K562 (cell line): ENCODE measurements at regions not wholly inside any gene's neighbourhood (a gene's known extent, or its start where the extent isn't known, plus 50 kb on each side); places are given as distances from the start of the nearest gene placed in this dataset.

Source experiments
- ATAC-seq: fragments of 200-7000 bp; cut with Tn5 transposase; 3 replicates; pipeline ENCODE4 v1.9.1; 2020; ENCODE audit warnings: moderate library complexity
- BruUV-seq: library from RNA; stranded (reverse); fragments of 400-500 nt; replicated peaks from 2 replicates; lab custom pipeline; 2021; lab: Mats Ljungman, UMichigan
- CTCF ChIA-PET: fragments of 300-600 bp; formaldehyde crosslinking; extraction: SDS; loops from one replicate; lab custom pipeline; 2021; ENCODE audit warnings: low intra/inter-chr PET ratio; lab: Yijun Ruan, JAX
- POLR2A ChIA-PET: fragments of 300-600, 350-650 bp; sonication (Branson Sonifier 250); formaldehyde crosslinking; extraction: SDS; loops from one replicate; lab custom pipeline; 2021; ENCODE audit warnings: antibody characterized with exemption, inconsistent platforms; lab: Yijun Ruan, JAX
- DNase-seq, 4 experiments: peaks; one replicate each; pipeline versions ENCODE4 v3.0.0 to v3.0.0-alpha.2; 2011 to 2018; ENCODE audit warnings: low spot score in 3 of 4, mixed read lengths in 3 of 4; ENCODE audit errors: extremely low read depth in 1 of 4
- FAIRE-seq: peaks from 2 replicates; lab custom pipeline; 2011; peaks lifted over from hg19 to GRCh38; lab: Jason Lieb, UNC
- H2AFZ ChIP-seq: 2 replicates; pipeline ENCODE4 v1.6.0; 2011; ENCODE audit warnings: low read depth, low read length, control low read depth, inconsistent platforms
- H3K27ac ChIP-seq: fragments of 200-600 bp; 3 replicates; pipeline ENCODE4 v1.8.0; 2011; ENCODE audit warnings: low read depth, mild to moderate bottlenecking, control low read depth, inconsistent platforms, low read length, moderate library complexity, mixed read lengths; ENCODE audit errors: extremely low read depth
- H3K27me3 ChIP-seq, 2 experiments: fragments of 300-600 bp in 1 of 2; 2 replicates in 1 of 2; 3 replicates in 1 of 2; pipeline versions ENCODE4 v1.6.0 to v1.8.0; 2011; ENCODE audit warnings: inconsistent platforms in 2 of 2, low read length in 2 of 2, mild to moderate bottlenecking in 1 of 2, mixed read lengths in 1 of 2, moderate library complexity in 1 of 2; ENCODE audit not compliant: control insufficient read depth in 2 of 2, insufficient read depth in 2 of 2
- H3K36me3 ChIP-seq: fragments of 300-600 bp; 3 replicates; pipeline ENCODE4 v1.8.0; 2011; ENCODE audit warnings: mild to moderate bottlenecking, low read length, inconsistent platforms; ENCODE audit not compliant: control insufficient read depth, insufficient read depth
- H3K4me1 ChIP-seq, 2 experiments: fragments of 200-600 bp in 1 of 2; replicated peaks in 1 of 2; 2 replicates in 1 of 2; 3 replicates in 1 of 2; pipeline versions ENCODE4 v1.5.1 to v1.8.0; 2011; ENCODE audit warnings: inconsistent platforms in 2 of 2, low read length in 2 of 2, mild to moderate bottlenecking in 1 of 2, mixed read lengths in 1 of 2, moderate library complexity in 1 of 2; ENCODE audit not compliant: control insufficient read depth in 2 of 2, insufficient read depth in 2 of 2
- H3K4me2 ChIP-seq: 2 replicates; pipeline ENCODE4 v1.6.1; 2011; ENCODE audit warnings: low read length, control low read depth, inconsistent platforms, mixed read lengths; ENCODE audit not compliant: insufficient read depth
- H3K4me3 ChIP-seq: fragments of 200-600 bp; sonication (generic), shearing (Covaris generic); 2 replicates; pipeline ENCODE4 v1.5.1; 2016; ENCODE audit warnings: control low read depth, inconsistent platforms
- H3K79me2 ChIP-seq: fragments of 200-600 bp; 3 replicates; pipeline ENCODE4 v1.8.0; 2011; ENCODE audit warnings: low read length, inconsistent platforms; ENCODE audit not compliant: control insufficient read depth, insufficient read depth
- H3K9ac ChIP-seq, 2 experiments: 2 replicates each; pipeline versions ENCODE4 v1.6.0 to v1.6.1; 2011; ENCODE audit warnings: low read depth in 2 of 2, low read length in 2 of 2, control low read depth in 1 of 2, inconsistent platforms in 1 of 2, mild to moderate bottlenecking in 1 of 2, mixed read lengths in 1 of 2; ENCODE audit not compliant: insufficient read depth in 1 of 2
- H3K9me1 ChIP-seq: one replicate; pipeline ENCODE4 v1.6.0; 2011; ENCODE audit warnings: inconsistent platforms, mild to moderate bottlenecking, low read length, moderate library complexity; ENCODE audit not compliant: control insufficient read depth, insufficient read depth
- H3K9me3 ChIP-seq: replicated peaks from 2 replicates; pipeline ENCODE4 v1.5.1; 2011; ENCODE audit warnings: low read depth, low read length, inconsistent platforms; ENCODE audit not compliant: control insufficient read depth, insufficient read depth
- H4K20me1 ChIP-seq: replicated peaks from 2 replicates; pipeline ENCODE4 v1.6.1; 2011; ENCODE audit warnings: low read length, inconsistent platforms, mixed read lengths; ENCODE audit not compliant: control insufficient read depth, insufficient read depth
- BCL6 ChIP-seq: fragments of 250-450 bp; sonication (Bioruptor Pico); IDR thresholded peaks from 2 replicates; pipeline ENCODE4 v1.4.0; 2020
- CTBP1 ChIP-seq: fragments of 450-650 bp; IDR thresholded peaks from 2 replicates; pipeline ENCODE4 v1.6.1; 2016; ENCODE audit warnings: borderline replicate concordance
- FOXJ2 ChIP-seq: fragments of 200-800 bp; sonication (Bioruptor generic); IDR thresholded peaks from 2 replicates; pipeline ENCODE4 v1.6.1; 2016; ENCODE audit warnings: missing genetic modification characterization, missing compliant biosample characterization
- MCM7 ChIP-seq, 2 experiments: fragments of 450-650 bp; IDR thresholded peaks; 2 replicates each; pipeline ENCODE4 v1.6.1; 2016 to 2018
- MTF1 ChIP-seq: fragments of 250-450 bp; sonication (Bioruptor Pico); IDR thresholded peaks from 2 replicates; pipeline ENCODE4 v1.9.0; 2021; ENCODE audit warnings: moderate library complexity, mild to moderate bottlenecking, inconsistent platforms, borderline replicate concordance
- NCOA1 ChIP-seq: fragments of 450-650 bp; IDR thresholded peaks from 2 replicates; pipeline ENCODE4 v1.6.1; 2016; ENCODE audit warnings: low read depth
- SMARCA4 ChIP-seq: fragments of 450-650 bp; IDR thresholded peaks from 2 replicates; pipeline ENCODE4 v1.6.1; 2016
- SPI1 ChIP-seq: IDR thresholded peaks from 2 replicates; pipeline ENCODE4 v1.6.1; 2011; ENCODE audit warnings: low read depth, low read length, control low read depth, borderline replicate concordance
- ZNF143 ChIP-seq: sonication (generic); formaldehyde crosslinking; IDR thresholded peaks from 2 replicates; pipeline ENCODE4 v1.9.0; 2022; ENCODE audit warnings: mild to moderate bottlenecking, missing genetic modification reagents
- WGBS: fragments of 100-300 bp; shearing (Covaris generic); methylation state at CpG from one replicate; pipeline ENCODE4 v1.1.6; 2016; ENCODE audit warnings: low coverage, mixed read lengths; ENCODE audit not compliant: insufficient coverage; ENCODE audit errors: missing lambda C conversion rate; 5-methylcytosine and 5-hydroxymethylcytosine counted together
- in situ Hi-C: fragments of 300-500 bp; cut with MboI; formaldehyde crosslinking; loops from 4 replicates; pipeline ENCODE4 v1.15.0; 2018; ENCODE audit warnings: inconsistent platforms, mixed read lengths
- intact Hi-C: fragments of 100-400 bp; cut with micrococcal nuclease; formaldehyde crosslinking; loops from 2 replicates; pipeline ENCODE4 v1.14.2; 2022
- TF ChIP-seq, protein P1 (sequence below): fragments of 450-650 bp; conservative IDR thresholded peaks from 2 replicates; pipeline ENCODE4 v1.6.1; 2016; ENCODE audit warnings: missing genetic modification characterization, low read depth, mild to moderate bottlenecking, missing compliant biosample characterization, moderate library complexity
- TF ChIP-seq, protein P2 (sequence below): fragments of 250-450 bp; sonication (Bioruptor Pico); IDR thresholded peaks from 2 replicates; pipeline ENCODE4 v1.8.0; 2022; ENCODE audit warnings: inconsistent platforms
- TF ChIP-seq, protein P3 (sequence below), 2 experiments: fragments of 450-650 bp in 1 of 2; sonication (generic) in 1 of 2; formaldehyde crosslinking in 1 of 2; IDR thresholded peaks in 1 of 2; conservative IDR thresholded peaks in 1 of 2; 2 replicates each; pipeline versions ENCODE4 v1.6.1 to v1.8.1; 2016 to 2023; ENCODE audit warnings: mild to moderate bottlenecking in 2 of 2, moderate library complexity in 2 of 2, inconsistent platforms in 1 of 2, missing genetic modification reagents in 1 of 2
- TF ChIP-seq, protein P4 (sequence below), 3 experiments: fragments of 200-800 bp in 1 of 3; sonication (Bioruptor generic) in 1 of 3; sonication (generic) in 1 of 3; formaldehyde crosslinking in 1 of 3; IDR thresholded peaks; 2 replicates each; pipeline versions ENCODE4 v1.6.1 to v1.8.0; 2016 to 2022; ENCODE audit warnings: mild to moderate bottlenecking in 2 of 3, missing compliant biosample characterization in 2 of 3, missing genetic modification characterization in 2 of 3, missing genetic modification reagents in 1 of 3
- TF ChIP-seq, protein P5 (sequence below): fragments of 250-450 bp; sonication (Bioruptor Pico); IDR thresholded peaks from 2 replicates; pipeline ENCODE4 v1.8.0; 2021; ENCODE audit warnings: borderline replicate concordance, mild to moderate bottlenecking, moderate library complexity; ENCODE audit not compliant: poor library complexity, severe bottlenecking

DNA sequence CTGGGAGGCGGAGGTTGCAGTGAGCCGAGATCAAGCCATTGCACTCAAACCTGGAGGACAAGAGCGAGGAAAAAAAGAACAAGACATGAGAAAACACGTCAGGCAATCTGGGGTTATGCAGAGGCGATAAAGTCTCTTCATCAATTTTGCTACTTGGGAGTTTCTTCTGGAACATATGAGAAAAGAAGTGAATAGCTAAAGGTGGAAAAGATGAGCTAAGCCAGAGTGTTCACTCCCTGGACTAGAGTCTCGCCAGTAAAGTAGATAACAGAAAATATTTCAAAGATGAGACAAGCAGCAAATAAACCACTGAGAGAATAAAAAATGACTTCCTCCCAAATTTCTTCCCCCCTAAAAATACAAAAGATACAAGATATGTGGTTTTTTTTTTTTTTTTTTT lies 188.4 kb upstream of the HES1 start:
- no peaks in the 10 kb centered on the region for H3K9me1 ChIP-seq
- H3K79me2 ChIP-seq: no peaks in the 10 kb centered on the region
- H3K4me1 ChIP-seq: peaks cover 15 to 22% of the 10 kb centered on the region in 2 experiments
- POLR2A ChIA-PET: no interaction called here
- no peak overlapping the region for H2AFZ ChIP-seq
- no peaks in the 10 kb centered on the region for H3K27me3 ChIP-seq
- no peaks in the 10 kb centered on the region for H3K9me3 ChIP-seq
- no peak for FAIRE-seq
- no peak overlapping the region for H3K27ac ChIP-seq
- intact Hi-C loops: loop anchor here (10.0 kb wide), 1 partner anchor 367 kb away; no protein-coding TSS in a partner anchor
- no peak overlapping the region for H3K4me2 ChIP-seq
- no peaks in the 10 kb centered on the region for H3K36me3 ChIP-seq
- in situ Hi-C loops: no loop called here
- no peak overlapping the region for H3K4me3 ChIP-seq
- no TSS peak for BruUV-seq
- no peak overlapping the region for H3K9ac ChIP-seq
- ATAC-seq: no peak
- CTCF ChIA-PET: interaction anchor here (0.6 kb wide), 1 partner anchor 17 kb away, joined by 3 read pairs; no protein-coding TSS in a partner anchor
- H4K20me1 ChIP-seq: no peaks in the 10 kb centered on the region
- WGBS: 74% methylated on average over 6 of the region's 6 CpGs
- DNase-seq: no peak
- TF ChIP-seq SMARCA4 (no peak), MTF1 (no peak), ZNF143 (CRISPR knock-in tag) (no peak), FOXJ2 (tag) (no peak), NCOA1 (no peak), MCM7 (IDR thresholded peaks at IDR 0.05) (no peak), SPI1 (no peak), CTBP1 (no peak), BCL6 (CRISPR knock-in tag) (no peak)
- TF ChIP-seq, protein P1, sequence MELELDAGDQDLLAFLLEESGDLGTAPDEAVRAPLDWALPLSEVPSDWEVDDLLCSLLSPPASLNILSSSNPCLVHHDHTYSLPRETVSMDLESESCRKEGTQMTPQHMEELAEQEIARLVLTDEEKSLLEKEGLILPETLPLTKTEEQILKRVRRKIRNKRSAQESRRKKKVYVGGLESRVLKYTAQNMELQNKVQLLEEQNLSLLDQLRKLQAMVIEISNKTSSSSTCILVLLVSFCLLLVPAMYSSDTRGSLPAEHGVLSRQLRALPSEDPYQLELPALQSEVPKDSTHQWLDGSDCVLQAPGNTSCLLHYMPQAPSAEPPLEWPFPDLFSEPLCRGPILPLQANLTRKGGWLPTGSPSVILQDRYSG (tag): no peak
- TF ChIP-seq, protein P2, sequence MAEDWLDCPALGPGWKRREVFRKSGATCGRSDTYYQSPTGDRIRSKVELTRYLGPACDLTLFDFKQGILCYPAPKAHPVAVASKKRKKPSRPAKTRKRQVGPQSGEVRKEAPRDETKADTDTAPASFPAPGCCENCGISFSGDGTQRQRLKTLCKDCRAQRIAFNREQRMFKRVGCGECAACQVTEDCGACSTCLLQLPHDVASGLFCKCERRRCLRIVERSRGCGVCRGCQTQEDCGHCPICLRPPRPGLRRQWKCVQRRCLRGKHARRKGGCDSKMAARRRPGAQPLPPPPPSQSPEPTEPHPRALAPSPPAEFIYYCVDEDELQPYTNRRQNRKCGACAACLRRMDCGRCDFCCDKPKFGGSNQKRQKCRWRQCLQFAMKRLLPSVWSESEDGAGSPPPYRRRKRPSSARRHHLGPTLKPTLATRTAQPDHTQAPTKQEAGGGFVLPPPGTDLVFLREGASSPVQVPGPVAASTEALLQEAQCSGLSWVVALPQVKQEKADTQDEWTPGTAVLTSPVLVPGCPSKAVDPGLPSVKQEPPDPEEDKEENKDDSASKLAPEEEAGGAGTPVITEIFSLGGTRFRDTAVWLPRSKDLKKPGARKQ (CRISPR knock-in tag): no peak
- TF ChIP-seq, protein P3, sequence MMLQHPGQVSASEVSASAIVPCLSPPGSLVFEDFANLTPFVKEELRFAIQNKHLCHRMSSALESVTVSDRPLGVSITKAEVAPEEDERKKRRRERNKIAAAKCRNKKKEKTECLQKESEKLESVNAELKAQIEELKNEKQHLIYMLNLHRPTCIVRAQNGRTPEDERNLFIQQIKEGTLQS (IDR thresholded peaks at IDR 0.05): no peak
- TF ChIP-seq, protein P3 (CRISPR knock-in tag; conservative IDR thresholded peaks at IDR 0.05): no peak
- TF ChIP-seq, protein P4, sequence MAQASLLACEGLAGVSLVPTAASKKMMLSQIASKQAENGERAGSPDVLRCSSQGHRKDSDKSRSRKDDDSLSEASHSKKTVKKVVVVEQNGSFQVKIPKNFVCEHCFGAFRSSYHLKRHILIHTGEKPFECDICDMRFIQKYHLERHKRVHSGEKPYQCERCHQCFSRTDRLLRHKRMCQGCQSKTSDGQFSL (CRISPR knock-in tag; IDR thresholded peaks at IDR 0.05): no peak
- TF ChIP-seq, protein P4 (tag; IDR thresholded peaks at IDR 0.05): no peak
- TF ChIP-seq, protein P5, sequence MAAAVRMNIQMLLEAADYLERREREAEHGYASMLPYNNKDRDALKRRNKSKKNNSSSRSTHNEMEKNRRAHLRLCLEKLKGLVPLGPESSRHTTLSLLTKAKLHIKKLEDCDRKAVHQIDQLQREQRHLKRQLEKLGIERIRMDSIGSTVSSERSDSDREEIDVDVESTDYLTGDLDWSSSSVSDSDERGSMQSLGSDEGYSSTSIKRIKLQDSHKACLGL (CRISPR knock-in tag): no peak
